ENCODE measurements at regions not wholly inside any gene's neighbourhood (a gene's known extent, or its start where the extent isn't known, plus 50 kb on each side); places are given as distances from the start of the nearest gene placed in this dataset.
"Not testable (repeated sequence)": the region's sequence is repeated elsewhere in the genome, so short reads cannot be mapped to it uniquely, and the experiment has no call there.

- not testable (repeated sequence) for DNase-seq (ENCODE audit: low spot score)
Observed at GRCh38 chr15:20191508-20192125, 350.0 kb downstream of the GOLGA6L6 start.

- DNase-seq (ENCODE audit: low spot score), result not testable (repeated sequence)
Observed at GRCh38 chr15:20188611-20189010, 353.0 kb downstream of the GOLGA6L6 start.

- not testable (repeated sequence) for DNase-seq (ENCODE audit: low spot score)
Observed at GRCh38 chr15:20187370-20188355, 353.9 kb downstream of the GOLGA6L6 start.

GRCh38 chr15:20184879-20185278, 356.7 kb downstream of the GOLGA6L6 start:
- not testable (repeated sequence) for DNase-seq (ENCODE audit: low spot score)

GRCh38 chr15:20168221-20168620, 373.4 kb downstream of the GOLGA6L6 start:
- DNase-seq (ENCODE audit: low spot score), result not testable (repeated sequence)

GRCh38 chr15:20153528-20153927, 388.1 kb downstream of the GOLGA6L6 start:
- not testable (repeated sequence) for DNase-seq (ENCODE audit: low spot score)

GRCh38 chr15:20148679-20149078, 392.9 kb downstream of the GOLGA6L6 start:
- DNase-seq (ENCODE audit: low spot score), result not testable (repeated sequence)

- not testable (repeated sequence) for DNase-seq (ENCODE audit: low spot score)
Observed at GRCh38 chr15:20148008-20148407, 393.6 kb downstream of the GOLGA6L6 start.

GRCh38 chr15:20144333-20145036, 397.1 kb downstream of the GOLGA6L6 start:
- DNase-seq (ENCODE audit: low spot score), result not testable (repeated sequence)

GRCh38 chr15:20142906-20143305, 398.7 kb downstream of the GOLGA6L6 start:
- DNase-seq (ENCODE audit: low spot score), result not testable (repeated sequence)

GRCh38 chr15:20142410-20142809, 399.2 kb downstream of the GOLGA6L6 start:
- DNase-seq (ENCODE audit: low spot score), result not testable (repeated sequence)

- not testable (repeated sequence) for DNase-seq (ENCODE audit: low spot score)
Observed at GRCh38 chr15:20124668-20125067, 416.9 kb downstream of the GOLGA6L6 start.

- no peak for DNase-seq (ENCODE audit: low spot score)
Observed at GRCh38 chr15:20106026-20106425, 435.6 kb downstream of the GOLGA6L6 start.

- DNase-seq (ENCODE audit: low spot score), result not testable (repeated sequence)
Observed at GRCh38 chr15:20105011-20105990, 436.3 kb downstream of the GOLGA6L6 start.

- not testable (repeated sequence) for DNase-seq (ENCODE audit: low spot score)
Observed at GRCh38 chr15:20104551-20104950, 437.0 kb downstream of the GOLGA6L6 start.

- not testable (repeated sequence) for DNase-seq (ENCODE audit: low spot score)
Observed at GRCh38 chr15:20102862-20103261, 438.7 kb downstream of the GOLGA6L6 start.

GRCh38 chr15:20102209-20102608, 439.4 kb downstream of the GOLGA6L6 start:
- not testable (repeated sequence) for DNase-seq (ENCODE audit: low spot score)

- DNase-seq (ENCODE audit: low spot score), result not testable (repeated sequence)
Observed at GRCh38 chr15:20101281-20101680, 440.3 kb downstream of the GOLGA6L6 start.

- DNase-seq (ENCODE audit: low spot score), result not testable (repeated sequence)
Observed at GRCh38 chr15:20100604-20101270, 440.9 kb downstream of the GOLGA6L6 start.

GRCh38 chr15:20095699-20096303, 445.8 kb downstream of the GOLGA6L6 start:
- not testable (repeated sequence) for DNase-seq (ENCODE audit: low spot score)
